Loucy (cell line): ENCODE measurements at regions not wholly inside any gene's neighbourhood (a gene's known extent, or its start where the extent isn't known, plus 50 kb on each side); places are given as distances from the start of the nearest gene placed in this dataset.
"Not testable (repeated sequence)": the region's sequence is repeated elsewhere in the genome, so short reads cannot be mapped to it uniquely, and the experiment has no call there.

Experiments
- EZH2phosphoT487 ChIP-seq: fragments of 200-600 bp; IDR thresholded peaks from 2 replicates; pipeline ENCODE4 v1.6.1; 2018; ENCODE audit warnings: antibody characterized with exemption, mild to moderate bottlenecking, moderate library complexity, borderline replicate concordance
- TF ChIP-seq, protein P1 (sequence below): fragments of 200-600 bp; sonication (generic); conservative IDR thresholded peaks from 2 replicates; pipeline ENCODE4 v1.5.1; 2014; ENCODE audit warnings: mild to moderate bottlenecking, antibody characterized with exemption, low read length

DNA sequence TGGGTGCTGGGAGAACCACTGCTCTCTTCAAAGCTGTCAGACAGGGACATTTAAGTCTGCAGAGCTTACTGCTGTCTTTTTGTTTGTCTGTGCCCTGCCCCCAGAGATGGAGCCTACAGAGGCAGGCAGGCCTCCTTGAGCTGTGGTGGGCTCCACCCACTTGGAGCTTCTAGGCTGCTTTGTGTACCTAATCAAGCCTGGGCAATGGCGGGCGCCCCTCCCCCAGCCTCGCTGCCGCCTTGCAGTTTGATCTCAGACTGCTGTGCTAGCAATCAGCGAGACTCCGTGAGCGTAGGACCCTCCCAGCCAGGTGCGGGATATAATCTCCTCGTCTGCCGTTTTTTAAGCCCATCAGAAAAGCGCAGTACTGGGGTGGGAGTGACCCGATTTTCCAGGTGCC lies 125.6 kb upstream of the LRATD1 start:
- TF ChIP-seq, protein P1, sequence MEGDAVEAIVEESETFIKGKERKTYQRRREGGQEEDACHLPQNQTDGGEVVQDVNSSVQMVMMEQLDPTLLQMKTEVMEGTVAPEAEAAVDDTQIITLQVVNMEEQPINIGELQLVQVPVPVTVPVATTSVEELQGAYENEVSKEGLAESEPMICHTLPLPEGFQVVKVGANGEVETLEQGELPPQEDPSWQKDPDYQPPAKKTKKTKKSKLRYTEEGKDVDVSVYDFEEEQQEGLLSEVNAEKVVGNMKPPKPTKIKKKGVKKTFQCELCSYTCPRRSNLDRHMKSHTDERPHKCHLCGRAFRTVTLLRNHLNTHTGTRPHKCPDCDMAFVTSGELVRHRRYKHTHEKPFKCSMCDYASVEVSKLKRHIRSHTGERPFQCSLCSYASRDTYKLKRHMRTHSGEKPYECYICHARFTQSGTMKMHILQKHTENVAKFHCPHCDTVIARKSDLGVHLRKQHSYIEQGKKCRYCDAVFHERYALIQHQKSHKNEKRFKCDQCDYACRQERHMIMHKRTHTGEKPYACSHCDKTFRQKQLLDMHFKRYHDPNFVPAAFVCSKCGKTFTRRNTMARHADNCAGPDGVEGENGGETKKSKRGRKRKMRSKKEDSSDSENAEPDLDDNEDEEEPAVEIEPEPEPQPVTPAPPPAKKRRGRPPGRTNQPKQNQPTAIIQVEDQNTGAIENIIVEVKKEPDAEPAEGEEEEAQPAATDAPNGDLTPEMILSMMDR = not testable (repeated sequence)
- not testable (repeated sequence) for TF ChIP-seq EZH2phosphoT487
